WTC11 (cell line): ENCODE measurements at regions not wholly inside any gene's neighbourhood (a gene's known extent, or its start where the extent isn't known, plus 50 kb on each side); places are given as distances from the start of the nearest gene placed in this dataset.

Experiments
- ATAC-seq: fragments of 200-7000 bp; cut with Tn5 transposase; 2 replicates; pipeline ENCODE4 v1.10.0; 2021; ENCODE audit warnings: mild to moderate bottlenecking, moderate library complexity
- CTCF ChIA-PET: fragments of 300-600 bp; sonication (Branson Sonifier 250); formaldehyde crosslinking; loops from one replicate; lab custom pipeline; 2021; ENCODE audit warnings: antibody characterized with exemption; lab: Charles Lee
- POLR2A ChIA-PET: fragments of 350-600 bp; sonication (Branson Sonifier 250); formaldehyde crosslinking; loops from one replicate; lab custom pipeline; 2021; ENCODE audit warnings: antibody characterized with exemption; lab: Charles Lee
- DNase-seq: peaks from one replicate; pipeline ENCODE4 v3.0.0; 2021; ENCODE audit warnings: low spot score
- H3K27ac Mint-ChIP-seq: 2 replicates; pipeline ENCODE4 v1.8.0; 2021; ENCODE audit warnings: mixed read lengths
- H3K27me3 Mint-ChIP-seq: 2 replicates; pipeline ENCODE4 v1.8.0; 2021; ENCODE audit warnings: low read depth, mild to moderate bottlenecking, moderate library complexity, mixed read lengths
- H3K36me3 Mint-ChIP-seq: 2 replicates; pipeline ENCODE4 v1.8.0; 2021; ENCODE audit warnings: mixed read lengths
- H3K4me1 Mint-ChIP-seq: 2 replicates; pipeline ENCODE4 v1.8.0; 2022; ENCODE audit warnings: mixed read lengths
- H3K4me3 Mint-ChIP-seq: 2 replicates; pipeline ENCODE4 v1.8.0; 2021; ENCODE audit warnings: mild to moderate bottlenecking, moderate library complexity, mixed read lengths
- H3K9me3 Mint-ChIP-seq: 2 replicates; pipeline ENCODE4 v1.8.0; 2021; ENCODE audit warnings: mixed read lengths
- ATF6 ChIP-seq: sonication (generic); formaldehyde crosslinking; IDR thresholded peaks from 2 replicates; pipeline ENCODE4 v1.8.1; 2023; ENCODE audit warnings: mild to moderate bottlenecking, missing genetic modification reagents
- CREM ChIP-seq: sonication (generic); formaldehyde crosslinking; IDR thresholded peaks from 2 replicates; pipeline ENCODE4 v1.8.1; 2022; ENCODE audit warnings: mild to moderate bottlenecking, missing genetic modification reagents, moderate library complexity
- FOXK1 ChIP-seq: sonication (generic); formaldehyde crosslinking; IDR thresholded peaks from 2 replicates; pipeline ENCODE4 v1.8.0; 2022; ENCODE audit warnings: mild to moderate bottlenecking, moderate library complexity, missing genetic modification reagents
- MLX ChIP-seq: sonication (generic); formaldehyde crosslinking; IDR thresholded peaks from 2 replicates; pipeline ENCODE4 v1.8.1; 2023; ENCODE audit warnings: mild to moderate bottlenecking, missing genetic modification reagents, moderate library complexity
- NR2C2 ChIP-seq: sonication (generic); formaldehyde crosslinking; IDR thresholded peaks from 2 replicates; pipeline ENCODE4 v1.8.0; 2022; ENCODE audit warnings: mild to moderate bottlenecking, missing genetic modification reagents
- NR3C1 ChIP-seq: sonication (generic); formaldehyde crosslinking; conservative IDR thresholded peaks from 2 replicates; pipeline ENCODE4 v1.8.1; 2023; ENCODE audit warnings: low read depth, mild to moderate bottlenecking, missing genetic modification reagents
- PRDM15 ChIP-seq: sonication (generic); formaldehyde crosslinking; IDR thresholded peaks from 2 replicates; pipeline ENCODE4 v1.8.0; 2022; ENCODE audit warnings: missing genetic modification reagents
- RELA ChIP-seq: sonication (generic); formaldehyde crosslinking; IDR thresholded peaks from 2 replicates; pipeline ENCODE4 v1.8.1; 2022; ENCODE audit warnings: missing genetic modification reagents, mild to moderate bottlenecking, borderline replicate concordance
- RORB ChIP-seq: fragments of 250-450 bp; sonication (Bioruptor Pico); IDR thresholded peaks from 2 replicates; pipeline ENCODE4 v1.9.0; 2021; ENCODE audit warnings: mild to moderate bottlenecking
- USF2 ChIP-seq: sonication (generic); formaldehyde crosslinking; IDR thresholded peaks from 2 replicates; pipeline ENCODE4 v1.8.1; 2023; ENCODE audit warnings: mild to moderate bottlenecking, missing genetic modification reagents, moderate library complexity
- ZNF138 ChIP-seq: sonication (generic); formaldehyde crosslinking; conservative IDR thresholded peaks from 2 replicates; pipeline ENCODE4 v1.8.1; 2022; ENCODE audit warnings: mild to moderate bottlenecking, moderate library complexity, missing genetic modification reagents
- ZNF219 ChIP-seq: sonication (generic); formaldehyde crosslinking; IDR thresholded peaks from 2 replicates; pipeline ENCODE4 v1.8.0; 2023; ENCODE audit warnings: missing genetic modification reagents, mild to moderate bottlenecking, borderline replicate concordance
- ZNF396 ChIP-seq: fragments of 250-450 bp; sonication (Bioruptor Pico); IDR thresholded peaks from 2 replicates; pipeline ENCODE4 v1.8.0; 2021; ENCODE audit warnings: mild to moderate bottlenecking, moderate library complexity, borderline replicate concordance
- ZNF416 ChIP-seq: fragments of 250-450 bp; sonication (Bioruptor Pico); IDR thresholded peaks from 2 replicates; pipeline ENCODE4 v1.9.0; 2021; ENCODE audit warnings: mild to moderate bottlenecking, inconsistent platforms
- ZNF532 ChIP-seq: fragments of 250-450 bp; sonication (Bioruptor Pico); IDR thresholded peaks from 2 replicates; pipeline ENCODE4 v1.9.0; 2021; ENCODE audit warnings: mild to moderate bottlenecking, borderline replicate concordance
- ZSCAN18 ChIP-seq: fragments of 250-450 bp; sonication (Bioruptor Pico); IDR thresholded peaks from 2 replicates; pipeline ENCODE4 v2.1.2; 2022; ENCODE audit warnings: mild to moderate bottlenecking, moderate library complexity

- Mint-ChIP-seq H3K36me3 (no peaks in the 10 kb centered on the region), H3K4me3 (no peak overlapping the region), H3K4me1 (no peaks in the 10 kb centered on the region), H3K9me3 (peaks cover 9% of the 10 kb centered on the region), H3K27ac (no peak overlapping the region), H3K27me3 (no peaks in the 10 kb centered on the region)
- DNase-seq (no peak), ATAC-seq (no peak)
- POLR2A ChIA-PET: no interaction called here
- CTCF ChIA-PET: no interaction called here
- TF ChIP-seq PRDM15 (no peak), ZNF138 (CRISPR knock-in tag) (no peak), NR2C2 (CRISPR knock-in tag) (no peak), ZNF219 (CRISPR knock-in tag) (no peak), ZNF532 (CRISPR knock-in tag) (no peak), ZNF396 (no peak), RORB (no peak), ZSCAN18 (CRISPR knock-in tag) (no peak)
Measured at GRCh38 chr1:194776657-194777056, 1590.2 kb upstream of the B3GALT2 start.

- Mint-ChIP-seq H3K4me3 (no peak overlapping the region), H3K36me3 (no peaks in the 10 kb centered on the region), H3K27me3 (no peaks in the 10 kb centered on the region), H3K9me3 (peaks cover 7% of the 10 kb centered on the region), H3K4me1 (no peaks in the 10 kb centered on the region), H3K27ac (no peak overlapping the region)
- CTCF ChIA-PET: no interaction called here
- ATAC-seq (no peak), DNase-seq (no peak)
- POLR2A ChIA-PET: no interaction called here
- no peak for TF ChIP-seq CREM (CRISPR knock-in tag)
- TF ChIP-seq PRDM15: no peak
- TF ChIP-seq FOXK1 (CRISPR knock-in tag): no peak
- no peak for TF ChIP-seq ZSCAN18 (CRISPR knock-in tag)
- TF ChIP-seq ATF6: no peak
- TF ChIP-seq NR2C2 (CRISPR knock-in tag): no peak
- TF ChIP-seq USF2 (CRISPR knock-in tag): no peak
- TF ChIP-seq ZNF416: no peak
- no peak for TF ChIP-seq RELA (CRISPR knock-in tag)
- TF ChIP-seq NR3C1: no peak
- TF ChIP-seq MLX: no peak
Measured at GRCh38 chr1:194774535-194774934, 1588.1 kb upstream of the B3GALT2 start.
